ENCODE measurements at regions not wholly inside any gene's neighbourhood (a gene's known extent, or its start where the extent isn't known, plus 50 kb on each side); places are given as distances from the start of the nearest gene placed in this dataset.

- no peak for TF ChIP-seq POLR2A (IDR thresholded peaks at IDR 0.05)
- TF ChIP-seq CTCF (IDR thresholded peaks at IDR 0.05) = no peak
Measured at GRCh38 chr2:12097859-12098258, 351.4 kb downstream of the LPIN1 start.
